ENCODE measurements at regions not wholly inside any gene's neighbourhood (a gene's known extent, or its start where the extent isn't known, plus 50 kb on each side); places are given as distances from the start of the nearest gene placed in this dataset.

GRCh38 chr4:13190093-13190721, 293.9 kb downstream of the RAB28 start:
- TF ChIP-seq POLR2AphosphoS5 (IDR thresholded peaks at IDR 0.05; ENCODE audit: control insufficient read depth, insufficient read depth, low read depth, low read length) (no peak), CTCF (IDR thresholded peaks at IDR 0.05 in 2 of 3, conservative IDR thresholded peaks at IDR 0.05 in 1 of 3; ENCODE audit: insufficient read depth in 2 of 3, low read depth in 1 of 3, low read length in 3 of 3) (no peak), FOXP4 (CRISPR knock-in tag; IDR thresholded peaks at IDR 0.05; ENCODE audit: borderline replicate concordance) (no peak), SRSF9 (IDR thresholded peaks at IDR 0.05; ENCODE audit: borderline replicate concordance, low read depth, low read length) (no peak), ETV6 (IDR thresholded peaks at IDR 0.05; ENCODE audit: borderline replicate concordance in 1 of 2, low read depth in 2 of 2, low read length in 1 of 2) (no peak), ETV6 (CRISPR knock-in tag; IDR thresholded peaks at IDR 0.05; ENCODE audit: borderline replicate concordance) (no peak), ZNF79 (CRISPR knock-in tag; IDR thresholded peaks at IDR 0.05; ENCODE audit: low read depth) (no peak), HLTF (IDR thresholded peaks at IDR 0.05) (no peak), PBX2 (CRISPR knock-in tag; IDR thresholded peaks at IDR 0.05; ENCODE audit: low read depth) (no peak), PBX2 (tag; conservative IDR thresholded peaks at IDR 0.05; ENCODE audit: low read depth) (no peak)

Measured in K562 (cell line).